NCI-H2196 (cell line): ENCODE measurements at regions not wholly inside any gene's neighbourhood (a gene's known extent, or its start where the extent isn't known, plus 50 kb on each side); places are given as distances from the start of the nearest gene placed in this dataset.
"Not testable (repeated sequence)": the region's sequence is repeated elsewhere in the genome, so short reads cannot be mapped to it uniquely, and the experiment has no call there.

ENCODE experiments used
- DNase-seq: peaks from one replicate; lab custom pipeline; 2025; ENCODE audit not compliant: unreplicated experiment; lab: John Stamatoyannopoulos, UW

DNA sequence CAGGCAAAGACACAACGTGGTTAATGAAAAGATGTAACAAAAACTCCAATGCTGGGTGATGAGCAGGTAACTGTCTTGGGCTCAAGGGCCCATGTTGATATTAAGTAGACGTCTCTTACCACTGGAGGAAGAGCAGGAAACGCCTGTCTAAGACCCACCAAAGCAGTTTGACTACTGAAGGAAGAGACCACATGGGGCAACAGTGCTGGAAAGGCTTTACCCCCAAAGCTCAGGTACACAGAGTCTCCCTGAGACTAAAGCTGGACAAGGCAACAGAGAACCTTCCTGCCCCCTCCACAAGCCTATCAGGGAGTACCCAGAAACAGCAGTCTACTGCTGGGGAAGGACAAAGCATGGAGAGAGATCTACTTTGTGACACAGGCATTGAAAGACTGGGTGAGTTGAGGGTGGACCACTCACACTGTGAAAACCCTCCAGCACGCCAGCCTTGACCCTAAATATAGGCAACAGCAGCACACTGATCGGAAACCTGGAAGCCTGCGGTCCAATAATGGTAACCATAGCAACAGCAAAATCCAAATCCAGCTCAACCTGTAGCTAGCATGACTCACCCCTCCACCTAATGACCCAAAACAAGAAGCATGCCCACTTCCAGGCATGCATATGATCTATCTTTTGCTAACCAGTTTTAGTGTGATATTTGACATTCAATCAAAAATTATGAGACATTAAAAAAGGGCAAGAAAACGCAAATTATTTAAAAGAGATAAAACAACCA, 270.5 kb upstream of the SDK2 start:
- DNase-seq = no peak

DNA sequence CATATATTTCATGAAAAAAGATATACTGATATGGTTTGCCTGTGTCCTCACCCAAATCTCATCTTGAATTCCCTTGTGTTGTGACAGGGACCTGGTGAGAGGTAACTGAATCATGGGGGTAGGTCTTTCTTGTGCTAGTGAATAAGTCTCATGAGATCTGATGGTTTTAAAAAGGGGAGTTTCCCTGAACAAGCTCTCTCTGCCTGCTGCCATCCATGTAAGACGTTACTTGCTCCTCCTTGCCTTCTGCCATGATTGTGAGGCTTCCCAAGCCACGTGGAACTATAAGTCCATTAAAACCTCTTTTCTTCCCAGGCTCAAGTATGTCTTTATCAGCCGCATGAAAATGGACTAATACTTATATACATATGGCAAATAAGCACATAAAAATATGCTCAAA, 274.8 kb upstream of the SDK2 start:
- not testable (repeated sequence) for DNase-seq

DNA sequence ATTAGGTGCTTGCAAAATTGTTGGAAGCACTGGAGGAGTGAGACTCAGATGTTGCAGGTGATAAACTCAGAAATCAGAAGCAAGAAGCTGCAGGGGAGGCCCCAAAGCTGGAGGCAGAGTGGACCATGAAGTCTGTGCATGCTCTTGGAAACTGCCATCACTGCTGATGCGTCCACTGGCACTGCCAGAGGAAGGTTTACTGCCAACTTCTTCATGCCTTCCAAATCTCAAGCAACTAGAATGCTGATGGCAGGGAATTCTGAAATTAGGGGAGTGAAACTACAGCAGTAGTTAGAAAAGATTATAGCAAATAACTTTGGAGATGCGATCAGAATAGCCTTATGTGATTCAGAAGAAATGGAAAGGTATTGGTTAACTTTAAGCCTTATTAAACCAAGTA, 277.1 kb upstream of the SDK2 start:
- DNase-seq = no peak

DNA sequence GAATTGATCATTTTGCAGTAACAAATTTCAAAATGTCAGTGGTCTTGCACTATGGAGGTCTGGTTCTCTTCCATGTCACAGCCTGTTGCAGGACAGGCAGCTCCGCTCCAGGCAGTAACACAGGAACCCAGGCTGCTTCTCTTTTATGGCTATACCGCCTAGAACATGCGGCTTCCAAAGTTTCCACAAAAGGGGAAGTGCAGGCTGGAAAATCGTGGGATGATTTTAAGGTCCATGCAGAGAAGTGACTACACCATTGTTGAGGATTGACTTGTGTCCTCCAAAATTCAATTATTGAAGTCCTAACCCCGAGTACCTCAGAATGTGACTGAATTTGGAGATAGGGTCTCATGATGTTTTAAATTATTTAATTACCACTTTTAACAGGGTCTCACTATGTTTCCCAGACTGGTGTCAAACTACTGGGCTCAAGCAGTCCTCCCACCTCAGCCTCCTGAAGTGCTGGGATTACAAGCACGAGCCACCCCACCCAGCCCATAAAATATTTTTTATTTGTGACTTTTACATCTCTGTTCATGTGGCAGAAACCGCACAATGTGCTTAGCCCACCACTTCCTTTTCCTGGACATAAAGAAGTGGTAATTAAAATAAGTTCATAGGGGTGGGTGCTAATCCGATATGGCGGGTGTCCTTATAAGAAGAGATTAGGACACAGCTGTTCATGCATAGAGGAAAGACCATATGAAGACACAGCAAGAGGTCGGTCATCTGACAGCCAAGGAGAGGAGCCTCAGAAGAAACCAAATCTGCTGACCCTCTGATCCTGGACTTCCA, 279.2 kb upstream of the RPL38 start:
- no peak for DNase-seq

DNA sequence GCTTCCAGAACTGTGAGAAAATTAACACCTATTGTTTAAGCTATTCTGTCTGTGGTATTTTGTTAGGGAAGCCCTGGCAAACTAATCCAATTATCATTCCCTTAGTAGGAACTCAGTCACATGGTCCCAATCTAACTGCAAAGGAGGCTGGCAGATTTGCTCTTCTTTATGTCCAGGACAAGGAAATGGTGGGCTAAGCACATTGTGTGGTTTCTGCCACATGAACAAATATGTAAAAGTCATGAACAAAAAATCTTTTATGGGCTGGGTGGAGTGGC, 278.6 kb upstream of the RPL38 start:
- no peak for DNase-seq

DNA sequence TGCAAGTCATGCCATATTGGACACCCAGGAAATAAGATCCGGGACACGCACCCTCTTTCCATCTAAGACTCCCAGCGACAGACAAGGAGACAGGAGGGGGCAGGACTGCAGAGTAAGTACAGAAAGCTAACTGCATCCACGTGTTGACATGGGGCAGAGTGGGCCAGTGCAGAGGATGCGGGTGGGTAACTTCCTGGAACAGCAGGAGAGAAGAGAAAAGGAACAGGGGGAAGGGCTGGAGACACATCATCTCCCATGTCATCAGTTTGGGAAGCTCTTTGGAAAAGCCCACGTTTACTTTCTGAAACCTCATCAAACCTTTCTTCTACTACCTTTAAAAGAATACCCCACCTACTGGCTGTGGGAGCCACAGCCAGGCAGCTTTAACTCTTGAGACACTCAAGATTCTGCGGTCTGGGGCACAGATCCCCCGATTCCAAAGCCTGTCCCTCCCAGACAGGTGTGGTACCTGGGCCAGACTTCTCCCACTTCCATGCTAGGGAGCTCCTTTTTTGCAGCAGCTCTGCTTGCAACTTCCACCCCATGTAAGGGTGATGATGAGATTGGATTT, 273.5 kb upstream of the RPL38 start:
- DNase-seq = no peak

DNA sequence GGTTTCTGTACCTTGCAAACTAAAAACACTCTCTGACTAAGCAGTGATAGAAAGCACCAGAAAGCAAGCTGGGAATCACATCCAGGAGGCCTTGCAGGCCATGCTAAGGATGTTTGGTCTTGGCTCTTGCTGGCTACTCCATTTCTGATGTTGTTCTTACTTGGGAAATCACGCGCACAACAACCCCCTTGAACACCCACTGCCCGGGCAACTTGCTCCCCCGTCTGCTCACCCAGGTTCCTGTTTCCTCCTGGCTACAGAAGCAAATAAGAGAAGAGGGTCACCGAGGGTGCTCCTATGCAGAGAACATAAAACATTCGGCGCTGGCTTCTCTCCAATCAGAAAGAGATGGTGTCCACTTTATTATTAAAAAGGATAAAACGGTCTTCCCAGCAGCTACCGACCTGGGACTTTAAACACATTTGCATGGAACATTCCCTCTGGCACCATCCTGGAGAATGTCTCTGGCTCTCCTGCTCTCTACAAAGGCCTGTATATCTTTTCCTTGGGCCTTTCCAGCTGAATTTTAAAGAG, 271.2 kb upstream of the RPL38 start:
- DNase-seq = no peak

DNA sequence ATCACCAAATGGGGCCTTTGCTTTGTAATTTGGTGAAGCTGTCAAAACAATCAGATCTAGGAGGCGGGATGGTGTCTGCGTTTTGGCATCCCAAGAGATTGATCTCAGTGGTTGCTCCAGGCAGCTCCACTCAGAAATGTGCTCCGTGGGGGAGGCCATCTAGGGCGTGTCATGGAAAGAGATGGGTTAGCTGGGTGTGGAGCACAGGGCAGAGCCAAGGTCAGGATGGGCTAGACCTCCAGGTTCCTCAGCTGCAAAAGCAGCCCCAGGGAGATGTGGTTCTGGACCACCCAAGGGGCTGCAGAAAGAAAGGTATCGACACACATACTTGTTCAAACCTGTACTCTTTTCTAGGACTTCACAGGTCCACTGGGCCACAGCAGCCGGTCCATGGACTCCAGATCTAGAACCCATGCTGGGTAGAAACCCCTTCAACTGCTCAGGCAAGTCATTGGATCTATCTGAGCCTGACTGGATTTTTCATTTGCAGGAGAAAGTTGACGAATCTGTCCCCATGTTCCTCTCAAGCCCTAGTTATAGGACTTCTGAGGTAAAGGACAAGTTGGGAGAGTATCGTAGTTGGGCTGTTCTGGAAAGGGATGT, 270.2 kb upstream of the RPL38 start:
- DNase-seq = no peak

DNA sequence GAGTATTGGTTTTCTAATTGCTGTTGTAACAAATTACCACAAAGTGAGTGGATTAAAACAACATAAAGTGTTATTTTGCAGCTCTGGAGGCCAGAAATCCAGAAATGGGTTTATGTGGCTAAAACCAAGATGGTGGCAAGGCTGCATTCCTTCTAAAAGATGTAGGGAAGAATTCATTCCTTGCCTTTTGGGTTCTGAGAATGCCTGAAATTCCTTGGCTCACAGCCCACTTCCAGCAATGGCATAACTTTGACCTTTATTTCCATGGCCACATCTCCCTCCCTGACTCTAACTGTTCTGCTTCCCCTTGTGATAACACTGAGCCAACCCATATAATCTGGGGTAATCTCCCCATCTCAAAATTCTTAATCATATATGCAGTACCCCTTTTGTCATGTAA, 269.6 kb upstream of the RPL38 start:
- no peak for DNase-seq

DNA sequence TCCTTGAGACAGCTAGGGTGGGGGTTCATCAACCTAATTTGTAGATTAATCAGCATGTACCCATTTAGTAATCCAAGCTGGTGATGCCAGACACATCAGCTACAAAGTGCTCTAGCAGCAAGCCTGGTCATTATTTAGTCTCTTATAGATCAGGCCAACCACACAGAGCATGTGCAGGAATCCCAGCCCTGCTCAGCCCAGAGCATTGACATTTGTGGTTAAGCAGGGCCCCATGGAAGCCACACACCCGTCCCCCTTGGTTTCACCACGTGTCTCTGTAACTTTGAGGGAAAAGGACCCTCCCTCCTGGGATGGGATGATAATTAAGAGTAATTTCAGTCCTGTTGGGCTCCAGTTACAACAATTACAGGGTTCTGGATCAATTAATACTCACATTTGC, 268.8 kb upstream of the RPL38 start:
- DNase-seq = no peak

DNA sequence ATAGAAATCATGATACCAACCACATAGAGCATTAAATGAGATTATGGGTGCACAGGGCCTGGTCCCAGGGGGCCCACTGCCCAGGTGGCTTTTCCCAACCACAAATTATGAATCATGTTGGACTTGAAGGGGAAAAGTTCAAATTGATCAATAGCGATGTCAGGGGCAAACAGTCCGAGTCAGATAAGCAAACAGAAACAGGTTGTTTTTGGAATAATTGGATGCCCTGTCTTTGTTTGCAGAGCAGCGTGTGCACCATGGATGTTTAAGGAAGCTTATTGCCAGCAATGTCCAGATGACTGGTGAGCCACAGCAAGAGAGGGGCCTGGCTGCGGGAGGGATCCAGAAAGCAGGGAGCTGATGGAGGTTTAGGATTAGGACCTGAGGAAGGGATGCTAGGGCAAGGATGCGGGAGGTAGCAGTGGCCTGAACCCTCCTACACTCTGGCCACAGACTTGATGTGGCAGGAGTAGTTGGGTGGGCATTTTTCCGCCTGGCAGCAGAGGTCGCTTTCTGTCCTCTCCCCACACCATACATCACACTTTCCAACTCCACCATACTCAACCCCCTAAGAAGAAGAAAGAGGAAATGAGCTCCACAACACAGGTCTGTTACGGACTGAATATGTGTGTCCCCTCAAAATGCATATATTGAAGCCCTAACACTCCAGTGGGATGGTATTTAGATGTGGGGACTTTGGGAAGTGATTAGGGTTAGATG, 266.4 kb upstream of the RPL38 start:
- no peak for DNase-seq

DNA sequence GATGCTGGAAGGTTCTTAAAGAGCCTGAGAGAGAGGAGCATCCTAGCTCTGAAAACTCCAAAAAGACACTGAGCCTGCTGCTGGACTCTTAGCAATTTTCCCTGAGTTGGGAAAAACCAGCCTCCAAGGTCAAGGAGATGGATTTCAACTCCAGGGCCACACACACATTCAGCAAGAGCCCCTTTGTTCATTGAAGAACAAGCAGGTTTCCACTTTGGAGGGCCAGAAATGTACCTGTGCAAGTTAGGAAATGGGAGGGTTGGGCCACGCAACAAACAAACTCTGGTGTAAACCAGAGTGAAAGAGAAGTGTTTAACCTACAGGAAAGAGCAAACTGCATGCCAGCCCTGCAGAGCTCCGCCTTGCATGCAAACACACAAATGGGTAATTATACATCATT, 264.8 kb upstream of the RPL38 start:
- DNase-seq = no peak

DNA sequence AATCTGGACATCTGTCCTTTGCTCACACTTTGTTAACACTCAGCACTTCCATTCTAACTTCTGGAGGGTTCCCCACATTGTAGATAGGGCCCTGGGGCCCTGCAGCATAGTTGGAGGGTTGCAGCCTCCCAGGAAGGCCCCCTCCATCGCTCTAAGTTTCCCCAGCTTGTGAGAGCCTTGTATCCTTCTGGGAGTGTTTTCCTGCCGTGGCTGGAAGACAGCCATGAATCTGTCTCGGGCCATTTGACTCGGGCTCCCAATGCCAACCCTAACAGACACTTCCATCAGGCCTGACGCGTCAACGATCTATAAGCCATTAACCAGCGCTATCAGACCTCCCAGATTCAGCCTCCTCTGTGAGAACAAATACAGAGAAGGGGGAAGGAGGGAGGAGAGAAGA, 263.7 kb upstream of the RPL38 start:
- DNase-seq = no peak

DNA sequence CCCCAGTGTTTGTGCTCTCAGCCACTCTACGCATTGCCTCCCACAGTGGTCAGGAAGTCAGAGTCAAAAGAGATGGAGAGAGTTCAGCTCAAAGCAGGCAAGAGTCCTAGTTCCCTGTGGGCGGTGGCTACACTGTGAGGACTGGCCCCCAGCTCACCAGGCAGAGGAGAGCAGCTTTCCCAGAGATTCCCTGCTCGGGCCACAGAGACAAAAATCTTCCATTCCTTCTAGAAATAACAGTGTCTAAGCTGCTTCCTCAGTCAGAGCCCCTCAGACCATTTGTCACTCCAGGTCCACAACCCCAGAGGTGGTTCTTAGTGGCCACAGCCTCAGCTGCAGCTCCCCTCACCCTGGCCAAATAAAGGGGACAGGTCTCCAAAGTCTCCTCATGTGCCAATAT, 263.0 kb upstream of the RPL38 start:
- DNase-seq = no peak

DNA sequence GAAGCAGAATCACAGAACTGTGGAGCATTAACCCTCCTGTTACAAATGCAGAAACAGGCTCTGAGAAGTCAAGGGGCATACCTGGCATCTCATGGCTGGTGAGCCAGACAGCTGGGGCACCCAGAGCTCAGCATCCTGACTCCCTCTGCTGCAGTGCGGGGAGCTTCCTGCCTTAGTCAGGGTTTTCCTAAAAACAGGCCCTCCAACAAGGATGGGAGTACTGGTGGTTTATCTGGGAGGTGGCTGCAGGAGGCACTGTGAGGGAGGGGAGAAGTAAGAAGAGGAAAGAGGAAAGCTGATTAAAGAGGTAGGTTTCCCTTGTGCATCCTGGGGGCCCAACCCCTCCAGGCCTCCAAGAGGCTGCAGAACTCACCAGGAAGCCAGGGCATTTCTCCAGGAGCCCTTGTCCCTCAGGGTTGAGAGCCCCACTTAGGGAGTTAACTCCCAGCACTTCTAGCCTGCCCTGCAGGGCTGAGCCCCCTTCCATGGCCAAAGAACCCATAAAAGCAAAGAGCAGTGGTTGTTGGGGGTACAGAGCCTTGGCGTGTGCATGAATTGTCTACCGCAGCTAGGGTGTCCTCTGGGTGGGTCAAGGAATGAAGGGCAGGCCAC, 261.5 kb upstream of the RPL38 start:
- no peak for DNase-seq

DNA sequence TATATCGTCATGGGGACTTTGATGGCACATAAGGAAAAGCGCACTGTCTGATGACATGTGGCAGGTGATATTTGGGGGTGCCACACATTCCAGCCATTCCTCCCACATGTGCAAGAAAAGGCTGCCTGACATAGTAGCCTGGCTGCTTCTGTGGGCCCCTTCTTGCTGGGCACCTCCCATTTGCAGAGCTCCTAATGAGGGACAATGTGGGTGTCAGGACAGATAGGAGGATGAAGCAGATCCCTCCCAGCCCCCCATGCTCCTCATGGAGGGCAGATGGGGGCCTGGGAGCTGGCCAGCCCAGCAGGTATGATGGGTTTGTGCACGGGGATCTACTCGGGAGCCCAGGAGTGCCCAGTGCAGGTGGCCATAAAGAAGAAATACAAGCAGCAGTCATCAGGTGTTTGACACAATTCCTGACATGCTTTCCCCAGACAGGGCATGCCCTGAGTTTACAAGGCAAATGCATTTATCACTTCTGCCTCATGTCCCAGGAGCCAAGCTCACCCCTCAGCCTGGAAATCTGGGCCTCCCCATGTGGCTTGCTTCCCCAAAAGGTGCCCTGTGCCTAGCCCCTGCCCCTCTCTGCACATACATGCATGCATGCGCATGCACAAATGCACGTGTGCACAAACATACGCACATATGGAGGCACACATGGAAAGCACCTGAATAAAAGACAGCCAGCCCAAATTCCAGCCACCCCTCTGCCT, 260.6 kb upstream of the RPL38 start:
- DNase-seq = no peak

DNA sequence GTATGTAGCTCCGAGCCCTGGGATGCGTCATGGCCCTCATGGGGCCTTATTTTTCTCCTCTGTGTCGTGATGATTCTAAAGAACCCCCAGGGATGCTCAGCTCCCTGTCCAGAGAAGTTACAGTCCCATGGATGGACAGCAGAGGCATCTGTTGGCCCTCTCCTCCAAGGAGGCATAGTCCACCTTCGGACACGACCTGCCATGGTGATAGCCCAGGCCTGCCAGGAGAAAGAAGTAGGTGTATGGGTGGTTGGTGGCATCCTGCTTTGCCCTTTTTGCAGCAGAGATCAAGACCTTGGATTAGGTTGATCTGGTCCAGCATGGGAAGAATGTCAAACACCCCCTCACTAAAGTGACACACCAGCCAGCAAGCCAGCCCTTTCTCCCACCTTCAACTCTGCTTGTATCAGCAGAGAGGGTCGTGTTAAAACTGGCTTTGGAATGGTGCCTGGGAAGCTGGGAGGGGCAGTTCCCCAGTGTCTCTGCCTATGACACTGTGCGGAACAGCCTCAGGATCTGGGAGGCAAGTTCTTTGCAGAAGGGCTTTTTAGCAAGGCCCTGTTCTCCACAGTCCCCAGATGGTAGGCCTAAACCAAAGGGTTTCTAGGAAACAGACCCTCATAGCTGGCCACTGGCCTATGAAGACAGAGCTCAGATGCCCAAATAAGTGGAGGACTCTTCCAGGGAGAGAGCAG, 259.9 kb upstream of the RPL38 start:
- DNase-seq = no peak

DNA sequence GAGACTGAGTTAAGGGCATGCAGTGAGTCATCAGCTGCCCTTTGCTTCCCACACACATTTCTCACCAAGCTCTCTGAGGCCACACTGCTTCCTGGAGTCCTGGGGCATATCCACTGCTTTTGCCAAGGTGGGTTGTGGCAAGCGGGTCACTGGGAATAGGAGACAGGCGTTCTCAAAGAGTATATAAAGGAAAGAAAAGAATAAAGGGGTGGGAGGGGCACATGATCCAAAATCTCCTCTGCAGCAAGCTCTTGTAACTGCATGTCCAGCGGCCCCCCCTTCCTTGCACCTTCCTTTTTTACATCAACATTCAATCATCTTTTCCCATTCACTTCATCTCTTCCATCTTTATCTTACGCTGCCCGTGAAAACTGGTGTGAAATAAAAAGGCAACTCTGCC, 259.1 kb upstream of the RPL38 start:
- DNase-seq = no peak

DNA sequence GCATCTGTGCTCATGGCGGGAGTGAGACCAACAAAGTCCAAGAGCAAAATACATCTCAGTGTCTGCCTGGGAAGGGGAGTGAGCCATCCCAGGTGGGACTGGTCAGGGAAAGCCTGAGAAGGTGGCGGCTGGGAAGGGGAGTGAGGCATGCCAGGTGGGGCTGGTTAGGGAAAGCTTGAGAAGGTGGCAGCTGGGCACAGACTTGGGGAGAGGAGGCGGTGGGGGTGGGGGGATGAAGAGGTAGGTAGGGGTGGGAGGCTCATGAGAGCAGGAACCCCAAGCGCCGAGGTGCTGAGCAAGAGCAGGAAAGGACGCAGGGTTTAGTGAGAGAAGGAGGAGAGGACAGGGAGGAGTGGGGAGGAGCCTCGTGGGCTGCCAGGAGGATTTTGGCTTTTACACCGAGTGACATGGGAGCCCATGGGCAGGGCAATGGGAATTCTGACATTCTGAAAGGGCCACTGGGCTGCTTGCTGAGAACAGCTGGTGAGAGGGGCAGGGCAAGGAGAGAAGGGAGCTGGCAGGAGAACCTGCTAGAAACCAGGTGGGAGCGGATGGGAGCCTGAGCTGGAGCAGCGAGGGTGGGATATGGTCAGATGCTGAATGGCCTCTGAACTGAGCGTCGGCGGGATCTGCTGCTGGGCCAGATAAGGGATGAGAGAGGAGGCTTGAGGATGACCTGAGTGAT, 256.1 kb upstream of the RPL38 start:
- DNase-seq = no peak
